ENCODE measurements at regions not wholly inside any gene's neighbourhood (a gene's known extent, or its start where the extent isn't known, plus 50 kb on each side); places are given as distances from the start of the nearest gene placed in this dataset.
A peak's percentile ranks its signal among the peaks of the same experiment; 100 is the strongest.

- Histone ChIP-seq H3K27ac (no peak overlapping the region), H3K4me1 (peaks cover 0 to 3% (median 0%) of the 10 kb centered on the region in 9 donors), H3K27me3 (no peaks in the 10 kb centered on the region), H3K4me3 (no peak overlapping the region), H3K36me3 (no peaks in the 10 kb centered on the region), H3K9me3 (peaks cover 0 to 8% (median 0%) of the 10 kb centered on the region in 11 donors)
- intact Hi-C loops (cut with DNase I), result no loop called here
- no peak for TF ChIP-seq CTCF (IDR thresholded peaks at IDR 0.05)
- no peak for ATAC-seq
- WGBS, 2 donors, result 84 to 85% methylated on average over 5 of the region's 5 CpGs
- DNase-seq, result no peak
Observed at GRCh38 chr2:217466805-217467204, 536.0 kb downstream of the TNS1 start.

- H3K4me3 ChIP-seq, result no peak overlapping the region
- DNase-seq (no peak), ATAC-seq (no peak)
- peaks cover 0 to under 1% (median 0%) of the 10 kb centered on the region in 9 donors for H3K4me1 ChIP-seq
- no peaks in the 10 kb centered on the region for H3K27me3 ChIP-seq
- no peaks in the 10 kb centered on the region for H3K36me3 ChIP-seq
- WGBS, 2 donors, result 86 to 89% methylated on average over 4 of the region's 4 CpGs
- no peak overlapping the region for H3K27ac ChIP-seq
- H3K9me3 ChIP-seq, result peaks cover 0 to 8% (median 0%) of the 10 kb centered on the region in 11 donors
- no peak for TF ChIP-seq CTCF (IDR thresholded peaks at IDR 0.05)
- intact Hi-C loops (cut with DNase I), result no loop called here
Observed at GRCh38 chr2:217466104-217466503, 536.7 kb downstream of the TNS1 start.

- DNase-seq, result no peak
- peak in 1 of 8 donors; percentile 44 for ATAC-seq
- 66 to 94% methylated on average over 2 of the region's 2 CpGs for WGBS, 2 donors
- Histone ChIP-seq H3K4me1 (no peaks in the 10 kb centered on the region), H3K27me3 (no peaks in the 10 kb centered on the region), H3K36me3 (no peaks in the 10 kb centered on the region), H3K9me3 (peaks cover 0 to 8% (median 0%) of the 10 kb centered on the region in 11 donors), H3K4me3 (no peak overlapping the region), H3K27ac (no peak overlapping the region)
- no peak for TF ChIP-seq CTCF (IDR thresholded peaks at IDR 0.05)
- intact Hi-C loops (cut with DNase I), result no loop called here
Observed at GRCh38 chr2:217465100-217465499, 537.7 kb downstream of the TNS1 start.

GRCh38 chr2:217463402-217464075 is 539.3 kb downstream of the TNS1 start:
- DNase-seq (no peak), ATAC-seq (no peak)
- H3K36me3 ChIP-seq, result no peaks in the 10 kb centered on the region
- no peaks in the 10 kb centered on the region for H3K4me1 ChIP-seq
- H3K4me3 ChIP-seq, result no peak overlapping the region
- intact Hi-C loops (cut with DNase I), result no loop called here
- no peak for TF ChIP-seq CTCF (IDR thresholded peaks at IDR 0.05)
- H3K9me3 ChIP-seq, result no peaks in the 10 kb centered on the region
- 91 to 94% methylated on average over 2 of the region's 2 CpGs for WGBS, 2 donors
- H3K27me3 ChIP-seq, result no peaks in the 10 kb centered on the region
- no peak overlapping the region for H3K27ac ChIP-seq
